ENCODE measurements at regions not wholly inside any gene's neighbourhood (a gene's known extent, or its start where the extent isn't known, plus 50 kb on each side); places are given as distances from the start of the nearest gene placed in this dataset.

DNA sequence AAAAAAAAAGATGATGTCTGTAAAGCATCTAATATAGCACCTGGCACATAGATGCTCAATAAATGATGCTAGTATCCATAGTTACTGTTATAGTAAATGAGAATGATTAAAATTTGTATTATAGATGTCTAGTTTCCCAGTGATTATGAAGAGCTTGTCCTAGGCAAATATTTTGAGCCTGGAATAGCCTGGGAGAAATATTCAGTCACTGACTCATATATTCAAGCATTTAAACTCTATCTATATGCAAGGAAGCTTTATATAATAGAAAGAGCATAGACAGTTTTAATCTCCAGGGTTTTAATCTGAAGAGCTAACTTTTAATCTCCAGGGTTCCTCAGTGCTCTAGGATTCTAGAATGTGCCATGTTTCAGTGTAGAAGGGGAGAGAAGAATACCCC lies 91.5 kb upstream of the VASH1 start:
- Histone ChIP-seq H3K36me3 (no peaks in the 10 kb centered on the region), H3K4me3 (no peak overlapping the region), H3K4me1 (no peaks in the 10 kb centered on the region), H3K27ac (no peak overlapping the region), H3K27me3 (no peaks in the 10 kb centered on the region), H3K9me3 (no peaks in the 10 kb centered on the region)
- no peak for DNase-seq
- TF ChIP-seq POLR2A (IDR thresholded peaks at IDR 0.05) (no peak), CTCF (IDR thresholded peaks at IDR 0.05) (no peak)
- intact Hi-C loops (cut with DNase I; ENCODE audit: low total_unique reads) = no loop called here

GRCh38 chr14:76672123-76672522 lies 89.1 kb upstream of the VASH1 start:
- no peaks in the 10 kb centered on the region for H3K4me1 ChIP-seq
- no peaks in the 10 kb centered on the region for H3K27me3 ChIP-seq
- no peaks in the 10 kb centered on the region for H3K9me3 ChIP-seq
- H3K36me3 ChIP-seq = no peaks in the 10 kb centered on the region
- no peak for DNase-seq
- intact Hi-C loops (cut with DNase I; ENCODE audit: low total_unique reads) = no loop called here
- TF ChIP-seq CTCF (IDR thresholded peaks at IDR 0.05) (no peak), POLR2A (IDR thresholded peaks at IDR 0.05) (no peak)
- no peak overlapping the region for H3K4me3 ChIP-seq
- no peak overlapping the region for H3K27ac ChIP-seq

DNA sequence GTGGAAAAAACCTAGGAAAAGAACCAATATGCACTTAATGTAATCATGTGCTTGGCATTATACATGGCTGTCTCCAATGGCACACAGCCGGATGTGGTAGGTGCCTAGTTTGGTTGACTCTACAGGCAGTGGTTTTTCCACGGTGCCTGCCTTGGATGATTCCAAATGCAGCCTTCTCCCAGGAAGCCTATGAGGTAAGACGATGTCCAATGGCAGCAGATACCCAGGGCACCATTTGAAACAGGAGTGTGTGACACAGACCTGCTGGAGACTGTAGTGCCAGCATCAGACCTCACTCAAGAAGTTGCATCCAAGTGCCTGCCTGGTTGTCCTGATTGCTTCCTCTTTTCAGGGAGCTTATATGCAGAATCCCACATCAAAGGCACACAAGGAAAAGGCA lies 88.0 kb upstream of the VASH1 start:
- Histone ChIP-seq H3K9me3 (no peaks in the 10 kb centered on the region), H3K27me3 (no peaks in the 10 kb centered on the region), H3K4me1 (no peaks in the 10 kb centered on the region), H3K4me3 (no peak overlapping the region), H3K27ac (no peak overlapping the region), H3K36me3 (no peaks in the 10 kb centered on the region)
- TF ChIP-seq POLR2A (IDR thresholded peaks at IDR 0.05) = no peak
- no peak for TF ChIP-seq CTCF (IDR thresholded peaks at IDR 0.05)
- intact Hi-C loops (cut with DNase I; ENCODE audit: low total_unique reads) = no loop called here
- DNase-seq = no peak

DNA sequence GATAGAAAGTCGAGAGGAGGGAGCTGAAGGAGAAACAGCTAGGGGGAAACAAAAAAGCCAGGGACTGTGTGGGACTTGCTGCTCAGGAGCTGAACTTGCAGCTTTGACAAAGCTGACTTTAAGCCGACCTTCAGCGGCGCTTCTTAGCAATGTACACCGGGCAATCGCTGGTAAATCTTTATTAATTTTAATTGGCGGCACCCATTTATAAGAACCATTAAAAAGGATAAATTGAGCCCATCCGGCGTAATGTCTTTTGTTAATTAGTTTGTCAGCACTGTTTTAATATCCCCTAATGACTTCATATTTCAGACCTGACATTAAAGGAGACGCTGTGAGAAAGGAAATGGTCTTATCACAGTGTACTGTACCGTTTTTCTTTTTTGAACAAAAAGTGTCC lies 86.2 kb upstream of the VASH1 start:
- Histone ChIP-seq H3K27ac (no peak overlapping the region), H3K27me3 (no peaks in the 10 kb centered on the region), H3K36me3 (no peaks in the 10 kb centered on the region), H3K4me1 (no peaks in the 10 kb centered on the region), H3K9me3 (no peaks in the 10 kb centered on the region), H3K4me3 (no peak overlapping the region)
- TF ChIP-seq POLR2A (IDR thresholded peaks at IDR 0.05) = no peak
- no peak for TF ChIP-seq CTCF (IDR thresholded peaks at IDR 0.05)
- no peak for DNase-seq
- intact Hi-C loops (cut with DNase I; ENCODE audit: low total_unique reads) = no loop called here

DNA sequence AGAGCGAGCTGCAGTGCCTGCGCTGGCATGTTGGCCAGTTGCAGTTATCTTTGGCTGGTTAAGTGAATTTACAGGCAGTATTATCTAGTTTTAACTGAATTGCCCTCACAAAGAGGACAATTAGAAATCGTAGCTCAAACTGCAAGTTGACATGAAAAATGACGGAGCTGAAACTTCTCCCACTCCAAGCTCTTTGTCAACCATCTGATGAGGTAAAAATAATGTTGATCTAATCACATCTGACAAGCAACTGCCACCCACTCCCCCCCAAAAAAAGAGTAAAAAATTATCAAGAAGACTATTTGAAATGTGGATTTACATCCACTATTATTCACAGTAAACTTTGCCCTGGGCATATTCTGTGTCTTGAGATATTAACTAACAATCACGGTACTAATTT lies 84.7 kb upstream of the VASH1 start:
- Histone ChIP-seq H3K27me3 (no peaks in the 10 kb centered on the region), H3K4me1 (no peaks in the 10 kb centered on the region), H3K36me3 (no peaks in the 10 kb centered on the region), H3K4me3 (no peak overlapping the region), H3K27ac (no peak overlapping the region), H3K9me3 (no peaks in the 10 kb centered on the region)
- TF ChIP-seq POLR2A (IDR thresholded peaks at IDR 0.05) = no peak
- TF ChIP-seq CTCF (IDR thresholded peaks at IDR 0.05) = no peak
- DNase-seq = no peak
- intact Hi-C loops (cut with DNase I; ENCODE audit: low total_unique reads) = no loop called here
